LHCN-M2 (cell line): ENCODE measurements at regions not wholly inside any gene's neighbourhood (a gene's known extent, or its start where the extent isn't known, plus 50 kb on each side); places are given as distances from the start of the nearest gene placed in this dataset.

Experiments used
- DNase-seq: peaks from one replicate; pipeline ENCODE4 v3.0.0-alpha.2; 2012; ENCODE audit warnings: low read depth

DNA sequence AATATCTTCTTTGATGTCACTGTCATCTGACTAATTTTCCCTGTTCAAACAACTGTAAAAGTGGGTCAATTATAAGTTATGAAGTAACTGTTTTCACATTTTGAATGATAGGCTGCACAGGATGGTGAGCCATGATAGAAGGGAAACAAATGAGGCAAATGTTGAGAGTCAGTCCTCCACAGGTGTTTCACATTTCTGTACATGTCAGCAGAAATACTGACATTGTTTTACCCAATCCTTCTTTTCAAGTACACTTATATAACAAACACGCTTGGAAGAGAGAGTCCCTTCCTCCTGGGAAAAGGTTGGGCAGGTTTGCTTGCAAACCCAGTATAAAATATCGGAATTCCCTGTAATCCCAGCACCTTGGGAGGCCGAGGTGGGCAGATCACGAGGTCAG, 1251.5 kb downstream of the SLC16A7 start:
- DNase-seq = no peak

GRCh38 chr12:60849723-60850122, 1253.9 kb downstream of the SLC16A7 start:
- no peak for DNase-seq

GRCh38 chr12:60853407-60853806, 1257.6 kb downstream of the SLC16A7 start:
- DNase-seq = no peak

DNA sequence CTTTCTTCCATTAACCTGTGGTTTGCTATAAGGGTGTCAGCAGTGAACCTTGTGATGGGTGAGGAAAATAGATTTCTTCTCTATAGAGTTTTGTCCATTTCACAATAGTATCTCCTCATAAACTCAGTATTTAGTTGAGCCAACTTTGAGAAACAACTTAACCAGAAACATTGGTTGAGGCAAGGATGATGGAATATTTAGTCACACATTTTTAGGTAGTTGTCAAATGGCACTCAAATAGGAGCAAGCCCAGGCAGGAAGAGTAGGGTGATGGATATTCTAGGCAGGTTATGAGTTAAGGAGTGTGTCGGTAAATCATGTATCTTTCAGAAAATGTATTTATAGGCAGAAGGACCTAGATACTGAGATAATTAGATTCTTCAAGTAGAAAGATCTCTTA, 1267.6 kb downstream of the SLC16A7 start:
- no peak for DNase-seq

DNA sequence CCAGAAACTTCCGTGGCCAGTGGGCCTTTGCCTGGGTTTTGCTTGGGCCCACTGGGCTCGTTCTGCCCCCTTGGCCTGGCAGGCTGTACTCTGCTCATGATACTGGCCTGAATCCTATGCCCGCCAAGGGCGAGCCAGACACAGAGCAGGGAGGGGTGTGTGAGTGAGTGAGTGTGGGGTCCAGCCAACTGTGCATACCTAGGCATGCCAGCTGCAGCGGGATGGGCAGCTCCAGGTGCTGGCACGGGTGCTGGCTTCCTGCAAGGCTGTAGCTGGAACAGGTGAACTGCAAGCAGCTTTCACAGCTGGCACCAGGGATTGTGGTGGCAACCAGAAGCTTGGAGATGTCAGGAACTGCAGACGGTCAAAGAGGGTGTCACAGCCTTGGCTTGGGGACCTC, 1276.4 kb downstream of the SLC16A7 start:
- DNase-seq = peak; percentile 38

- DNase-seq = peak; percentile 81
Observed at GRCh38 chr12:60872850-60873713, 1277.3 kb downstream of the SLC16A7 start.

DNA sequence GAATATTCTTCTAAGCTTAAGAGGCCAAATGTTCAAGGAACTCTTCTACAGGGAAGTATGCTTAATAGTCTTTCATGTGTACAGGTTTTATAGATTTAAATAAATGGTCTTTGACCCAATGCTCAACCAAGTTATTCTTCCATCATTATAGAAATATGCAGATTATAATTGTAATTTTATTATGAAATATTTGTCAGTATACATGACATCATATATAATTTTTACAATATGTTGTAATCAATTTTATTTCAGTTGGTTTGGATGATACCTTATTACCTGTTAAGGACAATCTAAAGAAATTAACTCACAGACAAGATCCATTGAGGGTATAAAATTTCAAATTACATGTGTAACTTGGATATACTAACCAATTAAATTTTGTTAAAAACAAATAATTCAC, 1278.3 kb downstream of the SLC16A7 start:
- no peak for DNase-seq

DNA sequence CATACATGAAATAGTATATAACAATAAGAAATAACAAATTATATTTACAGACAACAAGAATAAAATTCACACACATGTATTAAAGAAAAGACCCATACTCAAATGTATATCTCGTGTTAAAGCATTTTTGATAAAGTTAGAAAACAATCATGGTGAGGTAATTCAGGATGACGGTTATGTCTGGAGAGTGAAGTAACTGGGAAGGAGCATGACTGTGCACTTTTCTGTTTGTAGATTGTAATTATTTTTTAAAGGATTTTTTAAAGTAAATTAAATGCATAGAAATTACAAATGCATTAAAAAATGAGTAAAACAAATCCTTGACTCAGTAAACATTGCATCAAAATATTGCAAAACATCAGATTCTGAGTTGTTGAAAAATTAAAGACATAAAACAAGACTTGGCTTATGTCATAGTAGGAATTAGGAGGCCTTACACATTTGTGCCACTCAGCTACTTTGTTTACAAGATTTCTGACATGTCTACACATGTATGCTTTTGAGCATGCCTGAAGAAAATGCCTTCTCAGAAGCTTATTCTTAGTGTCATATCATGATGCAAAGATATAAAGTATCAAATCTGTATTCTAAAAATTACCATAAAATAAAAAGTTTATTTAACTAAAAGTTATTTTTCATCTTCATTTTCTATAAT, 1325.1 kb downstream of the SLC16A7 start:
- DNase-seq = peak; percentile 26

- peak; percentile 60 for DNase-seq
Observed at GRCh38 chr12:60921541-60921940, 1325.7 kb downstream of the SLC16A7 start.

DNA sequence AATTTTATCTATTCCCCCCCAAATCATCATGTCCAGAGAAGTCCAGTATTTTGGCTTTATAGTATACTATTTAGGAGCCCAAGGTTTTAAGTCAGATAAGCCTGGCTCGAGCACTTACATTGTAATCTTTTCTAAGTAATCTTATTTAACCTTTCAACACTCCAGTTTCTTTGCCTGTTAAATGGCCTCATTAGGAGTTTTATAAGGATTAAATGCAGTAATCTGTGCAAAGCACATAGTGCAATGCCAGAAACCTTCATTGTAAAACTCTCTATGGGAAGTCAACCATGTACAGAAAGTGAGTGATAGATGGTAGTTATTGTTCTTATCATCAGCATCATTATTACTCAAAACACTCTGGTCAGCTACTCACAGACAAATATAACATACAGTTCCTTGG, 1330.4 kb downstream of the SLC16A7 start:
- no peak for DNase-seq

DNA sequence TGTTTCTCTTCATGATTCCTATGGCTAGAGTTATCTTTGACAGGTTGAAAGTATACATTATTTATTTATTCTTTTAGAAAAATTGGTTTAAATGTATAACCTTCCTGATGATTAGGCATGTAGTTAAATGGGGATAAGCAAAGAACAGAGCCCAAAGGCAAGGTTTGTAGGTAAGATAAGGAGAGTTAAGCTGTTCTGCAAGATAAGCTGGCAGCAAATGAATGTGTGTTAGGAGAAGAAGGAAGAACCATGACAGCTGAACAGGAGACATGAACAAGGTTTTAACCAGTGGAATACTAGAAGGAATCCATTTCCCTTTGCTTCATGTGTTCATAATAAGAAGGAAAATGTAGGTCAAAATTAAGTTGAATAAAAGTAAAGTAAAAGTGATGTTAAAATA, 1330.1 kb upstream of the USP15 start:
- no peak for DNase-seq

GRCh38 chr12:60935981-60936761, 1324.0 kb upstream of the USP15 start:
- DNase-seq = no peak

GRCh38 chr12:60947533-60947932, 1312.7 kb upstream of the USP15 start:
- no peak for DNase-seq

DNA sequence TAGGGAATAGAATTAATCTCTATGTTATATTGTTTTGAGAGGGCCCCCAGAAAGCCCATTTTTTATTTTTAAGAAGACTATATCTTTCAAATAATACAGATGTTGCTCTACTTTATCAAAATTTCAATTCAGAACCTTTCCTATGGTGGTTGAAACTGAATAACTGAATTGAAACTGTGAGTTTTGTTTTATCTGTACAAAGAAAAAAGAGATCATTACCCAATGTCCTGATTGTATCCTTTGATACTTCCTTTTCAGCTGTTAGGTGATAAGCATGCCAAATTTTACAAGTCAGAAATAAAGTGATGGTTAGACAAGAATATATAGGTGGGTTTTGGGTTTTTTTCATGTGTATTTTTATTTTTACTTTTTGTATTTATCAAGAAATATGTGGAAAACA, 1293.1 kb upstream of the USP15 start:
- no peak for DNase-seq

DNA sequence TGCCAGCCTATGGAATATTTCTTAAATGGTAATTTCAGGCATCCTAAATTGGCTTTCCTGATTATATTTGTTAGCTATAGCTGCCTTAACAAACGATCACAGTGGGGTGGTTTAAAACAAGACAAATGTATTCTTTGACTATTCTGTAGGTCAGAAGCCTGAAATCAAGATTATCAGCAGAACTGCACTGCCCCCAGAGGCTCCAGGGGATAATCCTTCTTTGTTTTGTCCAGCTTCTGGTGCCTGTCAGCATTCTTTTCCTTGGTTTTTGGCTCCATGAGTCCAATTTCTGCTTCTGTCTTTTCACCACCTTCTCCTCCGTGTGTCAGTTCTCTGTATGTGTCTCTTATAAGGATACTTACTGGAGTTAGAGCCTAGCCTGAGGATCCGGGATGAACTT, 1282.2 kb upstream of the USP15 start:
- peak; percentile 53 for DNase-seq

DNA sequence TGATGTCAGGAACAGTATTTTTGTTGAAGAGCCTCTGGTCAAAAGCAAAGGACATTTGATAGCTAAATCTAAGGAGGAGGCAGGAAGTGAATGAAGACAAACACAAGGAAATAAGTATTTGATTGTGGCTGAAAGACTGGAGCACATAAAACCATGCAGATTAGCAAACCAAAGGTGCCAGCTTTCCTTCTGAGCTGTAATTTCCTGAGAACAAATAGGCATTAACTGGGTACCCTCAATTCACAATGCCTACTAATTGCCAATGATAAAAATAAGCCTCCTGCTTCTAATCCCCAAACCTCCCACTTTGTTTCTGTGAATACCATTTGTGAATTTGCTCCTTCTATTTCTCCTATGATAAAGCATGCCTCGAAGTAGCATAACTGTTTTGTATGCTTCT, 1279.6 kb upstream of the USP15 start:
- DNase-seq = no peak

DNA sequence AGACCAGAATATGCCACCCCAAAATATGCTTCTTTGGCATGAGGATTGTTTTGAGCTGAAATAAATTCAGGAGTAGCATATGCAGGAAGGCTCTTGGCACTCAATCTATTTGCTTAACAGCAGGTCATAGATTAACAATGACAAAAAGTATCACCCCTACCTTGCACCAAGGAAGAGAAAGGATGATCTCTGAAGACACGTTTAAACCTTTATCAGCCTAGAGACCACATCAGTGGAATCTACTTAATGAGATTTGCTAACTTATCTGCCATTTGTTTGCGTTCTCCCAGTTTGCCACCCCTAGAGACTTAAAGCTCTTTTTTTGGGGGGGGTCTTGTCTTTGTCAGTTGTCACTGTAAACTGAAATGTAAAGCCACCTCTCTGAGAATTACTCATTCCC, 1278.7 kb upstream of the USP15 start:
- no peak for DNase-seq

GRCh38 chr12:60992087-60992486, 1268.1 kb upstream of the USP15 start:
- no peak for DNase-seq

- no peak for DNase-seq
Observed at GRCh38 chr12:60995256-60995825, 1264.9 kb upstream of the USP15 start.

DNA sequence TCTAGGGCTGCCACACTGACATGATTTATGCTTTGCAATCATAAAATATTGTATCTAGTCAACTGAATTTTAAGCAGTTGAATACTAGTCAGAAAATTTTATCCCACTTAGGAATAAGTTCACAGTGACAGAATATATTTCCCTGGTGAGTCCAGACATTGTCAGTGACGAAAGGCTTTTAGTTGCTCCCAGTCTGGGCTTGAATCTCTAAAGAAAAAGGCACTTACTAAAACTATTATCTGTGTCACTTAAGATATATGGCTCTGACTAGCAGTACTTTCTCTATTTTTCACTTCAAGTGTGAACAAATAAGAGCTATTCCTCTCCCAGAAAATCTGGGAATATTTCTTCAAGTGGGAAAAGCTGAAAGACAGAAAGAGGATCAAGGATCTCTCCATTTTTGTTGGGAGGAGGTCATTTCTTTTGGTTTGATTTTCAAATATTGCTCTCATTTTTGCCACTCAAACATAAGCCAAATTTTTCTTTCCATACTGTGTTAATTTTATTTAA, 1262.3 kb upstream of the USP15 start:
- no peak for DNase-seq

GRCh38 chr12:61009192-61009591, 1251.0 kb upstream of the USP15 start:
- DNase-seq = no peak
